Superior temporal gyrus (tissue), 1 donor: ENCODE measurements at regions not wholly inside any gene's neighbourhood (a gene's known extent, or its start where the extent isn't known, plus 50 kb on each side); places are given as distances from the start of the nearest gene placed in this dataset.
A peak's percentile ranks its signal among the peaks of the same experiment; 100 is the strongest.

Experiments used
- DNase-seq: peaks from one replicate; pipeline ENCODE4 v3.0.0-alpha.2; 2016; ENCODE audit errors: extremely low spot score

GRCh38 chr2:105150231-105150630, 91.3 kb upstream of the GPR45 start:
- no peak for DNase-seq

DNA sequence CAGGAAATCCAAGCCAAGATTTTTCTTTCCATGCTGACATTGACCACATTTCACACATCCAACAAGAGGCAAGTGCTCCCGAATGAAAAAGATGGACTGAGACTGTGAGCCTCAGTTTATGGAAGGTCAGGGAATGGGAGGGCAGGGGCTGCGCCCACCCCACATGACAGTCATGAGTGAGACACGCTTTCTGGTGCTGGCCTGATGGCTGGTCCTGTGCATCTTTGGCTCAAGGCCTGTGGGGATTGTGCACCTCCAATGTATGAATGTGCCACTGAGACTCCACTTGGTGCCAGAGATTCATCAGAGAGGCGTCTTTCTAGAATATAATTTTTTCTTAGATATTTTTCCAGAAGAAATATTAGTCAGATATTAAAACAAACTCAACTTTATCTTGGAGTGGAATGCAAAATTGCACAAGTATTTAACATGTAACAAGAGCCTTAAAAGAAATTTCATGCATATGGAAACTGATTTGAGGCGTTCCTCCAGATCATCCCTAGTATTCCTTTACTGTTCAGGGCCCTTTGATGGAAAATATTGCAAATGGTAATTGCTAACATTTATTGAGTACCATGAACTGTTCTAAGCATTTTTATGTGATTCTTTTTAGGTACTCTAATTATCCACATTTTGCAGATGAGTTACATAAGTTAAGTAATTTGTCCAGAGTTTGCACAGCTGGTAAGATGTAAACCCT, 87.3 kb upstream of the GPR45 start:
- no peak for DNase-seq

GRCh38 chr2:105156166-105156565, 85.4 kb upstream of the GPR45 start:
- DNase-seq, result no peak

DNA sequence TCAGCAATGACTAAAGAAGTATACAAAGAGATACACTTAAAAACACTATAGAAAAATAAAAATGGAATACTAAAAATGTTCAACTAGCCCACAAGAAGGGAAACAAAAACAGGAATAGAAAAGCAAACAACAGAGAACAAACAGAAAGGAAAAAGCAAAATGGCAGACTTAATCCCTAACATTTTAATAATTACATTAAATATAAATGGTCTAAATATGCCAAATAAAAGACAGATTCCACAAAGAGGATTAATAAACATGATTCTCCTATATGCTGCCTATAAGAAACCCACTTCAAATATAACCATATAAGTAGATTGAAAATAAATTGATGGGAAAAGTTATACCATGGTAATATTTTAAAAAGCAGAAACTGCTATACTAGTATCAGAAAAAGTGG, 83.5 kb upstream of the GPR45 start:
- DNase-seq, result no peak

DNA sequence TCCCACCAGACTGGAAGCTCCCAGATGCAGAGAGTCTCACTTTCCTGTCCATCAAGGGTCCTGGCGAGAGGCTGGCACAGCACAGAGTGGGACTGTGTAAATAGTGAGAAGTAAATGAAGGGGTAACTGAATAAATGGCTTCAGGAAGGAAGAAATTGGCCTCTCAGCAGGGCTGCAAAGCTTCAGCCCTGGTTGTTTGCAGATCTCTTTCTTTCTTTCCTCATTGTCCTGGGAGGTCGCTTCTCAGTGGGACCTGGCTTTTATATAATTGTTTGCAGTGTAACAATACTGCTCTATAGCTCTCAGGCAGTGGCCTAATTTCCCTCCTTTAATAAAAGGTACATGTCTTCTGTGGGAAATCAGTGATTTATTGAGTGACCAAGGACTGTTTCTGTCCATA, 74.9 kb upstream of the GPR45 start:
- no peak for DNase-seq

GRCh38 chr2:105168543-105168942, 73.0 kb upstream of the GPR45 start:
- no peak for DNase-seq

- no peak for DNase-seq
Measured at GRCh38 chr2:105175231-105175630, 66.3 kb upstream of the GPR45 start.

DNA sequence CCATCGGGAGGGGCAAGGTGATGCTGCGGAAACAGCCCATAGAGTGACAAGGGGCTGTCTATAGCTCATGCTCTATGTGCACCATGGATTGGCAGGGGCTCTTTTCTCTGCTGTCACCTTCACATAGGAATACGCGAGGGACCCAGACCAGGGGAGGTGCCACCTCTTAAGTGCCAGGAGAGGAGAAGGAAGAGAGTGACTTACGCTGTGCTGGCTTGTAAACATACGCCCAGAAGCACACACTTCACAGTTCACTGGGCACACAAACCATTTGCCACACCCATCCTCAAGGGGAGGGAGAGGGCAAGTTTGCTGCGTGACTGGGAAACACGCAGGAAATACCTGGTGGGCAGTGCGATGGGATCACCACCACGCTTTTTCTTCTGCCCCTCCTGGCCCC, 65.1 kb upstream of the GPR45 start:
- DNase-seq, result no peak

DNA sequence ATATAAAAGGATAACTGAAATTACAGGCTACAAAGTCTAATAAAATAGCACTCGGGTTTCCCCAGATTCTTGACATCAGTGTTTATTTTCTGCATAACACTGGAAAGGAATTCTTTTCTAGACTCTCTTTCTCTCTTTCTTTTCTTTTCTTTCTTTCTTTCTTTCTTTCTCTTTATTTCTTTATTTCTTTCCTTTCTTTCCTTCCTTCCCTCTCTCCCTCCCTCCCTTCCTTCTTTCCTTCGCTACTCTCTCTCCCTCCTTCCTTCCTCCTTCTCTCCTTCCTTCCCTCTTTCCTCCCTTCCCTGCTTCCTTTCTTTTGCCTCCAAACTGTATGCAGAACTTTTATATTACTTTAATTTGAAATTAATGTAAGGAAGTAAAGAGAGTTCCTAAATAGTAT, 64.5 kb upstream of the GPR45 start:
- no peak for DNase-seq

DNA sequence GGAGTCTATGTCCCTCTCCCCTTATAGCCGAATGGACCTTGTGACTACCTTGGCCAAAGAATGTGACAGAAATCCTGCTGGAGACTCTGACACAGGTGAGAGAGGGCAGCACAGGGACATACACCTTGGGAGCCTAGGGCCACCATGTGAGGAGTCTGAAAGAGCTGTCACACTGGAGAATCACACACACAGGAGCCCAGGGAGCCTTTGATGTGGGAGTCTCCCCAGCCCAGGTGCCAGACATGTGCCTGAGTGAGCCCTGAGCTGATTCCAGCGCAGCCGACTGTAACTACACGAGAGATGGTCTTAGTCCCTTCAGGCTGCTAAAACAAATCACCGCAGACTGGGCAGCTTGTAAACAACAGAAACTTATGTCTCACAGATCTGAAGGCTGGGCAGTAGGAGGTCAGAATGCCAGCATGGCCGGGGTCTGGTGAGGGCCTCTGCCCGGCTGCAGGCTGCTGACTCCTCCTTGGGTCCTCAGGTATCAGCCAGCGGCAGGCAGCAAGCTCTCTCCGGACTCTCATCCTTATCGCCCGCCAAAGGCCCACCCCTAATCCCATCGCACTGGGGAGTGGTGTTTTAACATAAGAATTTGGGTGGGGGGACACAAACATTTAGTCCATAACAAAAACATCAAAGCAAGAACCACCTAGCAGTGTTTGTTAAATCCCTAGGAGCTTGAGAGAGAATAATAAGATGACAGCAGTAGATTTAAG, 63.8 kb upstream of the GPR45 start:
- DNase-seq, result no peak

DNA sequence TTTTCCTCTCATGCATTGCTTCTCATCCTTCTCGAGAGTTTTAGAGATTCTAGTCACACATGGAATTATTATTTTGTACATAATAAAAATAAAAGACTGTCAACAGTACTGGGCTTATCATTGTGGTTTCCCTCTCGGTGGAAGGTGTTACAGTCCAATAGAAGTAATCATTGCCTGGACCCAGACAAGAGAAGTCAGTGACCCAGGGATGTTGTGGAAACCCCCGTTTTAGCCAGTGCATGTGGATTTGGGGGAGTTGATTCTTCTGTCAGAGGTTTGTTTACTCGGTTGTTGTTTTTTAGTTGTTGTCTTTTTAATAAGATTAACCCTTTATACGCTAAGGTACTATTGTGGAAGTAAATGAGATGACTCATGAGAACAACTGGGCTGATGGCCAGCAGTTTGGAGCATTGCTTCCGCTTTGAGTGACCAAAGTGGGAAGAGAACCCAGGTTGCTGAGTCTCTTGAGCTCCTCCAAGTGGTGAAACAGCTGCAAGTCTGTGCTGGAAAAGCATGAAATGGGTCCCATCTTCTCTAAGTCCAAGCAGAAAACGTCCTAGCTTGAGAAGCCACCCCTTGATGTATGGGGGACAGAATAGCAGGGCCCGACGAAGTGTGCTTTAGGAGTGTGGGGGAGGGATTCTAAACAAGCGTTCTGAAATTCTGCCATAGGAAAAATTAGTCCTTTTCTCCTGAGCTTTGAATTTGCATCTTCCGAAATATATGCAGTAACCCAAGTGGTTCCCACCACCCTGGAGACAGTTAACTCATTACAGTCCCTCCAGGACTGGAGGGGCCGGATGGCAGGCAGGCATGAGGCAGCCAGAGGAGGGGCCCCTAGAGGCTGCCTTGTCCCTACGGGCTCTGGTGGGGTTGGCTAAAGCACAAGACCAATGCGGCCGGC, 61.8 kb upstream of the GPR45 start:
- peak; percentile 69 for DNase-seq

DNA sequence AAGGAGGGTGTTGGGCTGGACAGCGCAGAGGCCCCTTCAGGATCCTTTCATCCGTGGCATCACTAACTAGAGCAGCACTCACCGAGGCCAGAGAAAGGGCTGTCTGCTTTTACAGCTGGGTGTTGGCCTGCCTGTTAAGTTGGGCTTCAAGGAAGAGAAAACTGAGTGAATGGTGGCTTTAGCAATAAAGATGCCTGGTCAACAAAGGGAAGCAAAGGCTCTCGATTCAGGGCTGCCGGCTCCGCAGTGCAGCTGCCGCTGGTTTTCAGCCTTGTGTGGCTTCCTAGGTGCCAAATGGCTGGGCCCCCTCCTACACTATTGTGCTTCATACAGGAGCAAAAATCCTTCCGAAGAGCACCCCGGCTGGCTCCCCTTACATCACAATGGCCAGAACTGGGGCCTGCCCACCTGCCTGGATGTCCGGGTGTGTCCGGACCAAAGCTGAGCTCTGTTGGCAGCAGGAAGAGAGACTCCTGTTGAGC, 61.0 kb upstream of the GPR45 start:
- no peak for DNase-seq

GRCh38 chr2:105181282-105181681, 60.3 kb upstream of the GPR45 start:
- no peak for DNase-seq

DNA sequence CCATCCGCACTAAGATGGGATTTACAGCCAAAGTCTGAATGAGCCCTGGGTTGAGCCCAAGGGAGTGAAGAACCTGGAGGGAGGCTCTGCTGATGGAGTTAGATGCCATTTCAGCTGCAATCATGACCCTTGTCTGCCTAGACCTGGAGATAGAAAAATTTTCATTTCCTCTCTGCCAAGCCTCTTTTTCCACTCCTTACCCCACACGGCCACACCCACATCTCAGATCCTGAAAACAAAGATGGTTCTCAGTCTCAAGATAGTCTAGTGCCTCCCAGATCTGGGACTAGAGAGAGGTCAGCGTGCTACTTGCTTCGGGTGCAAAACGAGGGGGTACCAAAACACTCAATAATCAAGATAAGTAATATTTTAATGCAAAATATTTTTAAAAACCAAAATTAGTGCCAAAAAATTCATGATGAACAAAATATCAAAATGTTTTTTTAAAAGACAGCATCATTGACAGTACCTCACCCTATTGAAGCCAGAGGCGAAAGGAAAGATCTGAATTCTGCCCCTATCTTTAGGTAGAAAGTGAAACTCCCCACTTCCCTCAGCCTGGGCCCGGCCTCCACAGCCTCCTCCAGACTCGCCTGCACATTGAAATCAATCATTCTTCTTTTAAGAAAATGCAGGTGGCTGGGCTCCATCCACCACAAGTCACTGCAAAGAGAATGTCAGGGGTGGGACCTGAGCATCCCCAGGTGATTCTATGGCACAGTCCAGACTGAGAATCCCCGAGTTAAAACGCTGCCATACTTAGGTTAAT, 57.8 kb upstream of the GPR45 start:
- no peak for DNase-seq

DNA sequence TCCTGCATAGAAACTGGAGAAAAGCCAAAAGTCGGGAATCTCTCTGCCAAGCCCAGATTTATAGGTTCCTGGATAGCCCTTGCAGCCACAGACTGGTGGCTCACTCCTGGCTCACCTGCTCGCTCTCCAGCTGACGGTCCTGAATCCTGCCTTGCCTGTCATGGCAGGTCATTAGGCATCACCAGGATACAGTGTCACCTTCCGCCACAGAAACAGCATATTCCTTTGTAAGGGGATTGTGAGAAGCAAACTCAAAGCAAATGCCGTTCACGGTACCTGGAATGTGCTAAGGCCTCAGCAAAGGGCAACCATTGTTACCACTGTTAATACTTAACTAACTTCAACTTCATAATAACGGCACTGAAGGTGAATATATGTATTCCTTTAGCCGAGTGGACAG, 57.1 kb upstream of the GPR45 start:
- DNase-seq, result no peak

- no peak for DNase-seq
Measured at GRCh38 chr2:105186967-105187498, 54.5 kb upstream of the GPR45 start.

- DNase-seq, result no peak
Measured at GRCh38 chr2:105187531-105187930, 54.0 kb upstream of the GPR45 start.

DNA sequence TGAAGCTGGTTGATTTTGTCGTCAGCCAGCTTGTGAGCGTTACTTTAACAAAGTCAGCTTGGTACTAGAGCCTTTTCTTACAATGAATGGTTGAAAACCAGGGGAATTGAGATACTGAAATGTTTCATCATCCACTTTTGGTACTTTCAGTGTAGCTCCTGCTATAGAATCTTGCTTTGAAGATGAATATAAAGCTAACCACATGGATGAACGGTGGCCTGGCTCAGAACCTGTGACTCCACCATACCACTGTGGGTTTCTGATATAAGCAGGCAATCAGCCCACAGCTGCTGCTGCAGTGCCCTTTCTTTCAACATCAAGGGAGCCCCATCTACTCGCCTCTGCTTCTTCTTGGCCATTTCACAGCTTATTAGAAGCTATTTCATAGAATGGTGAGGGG, 53.2 kb upstream of the GPR45 start:
- DNase-seq, result no peak
